MG63 (cell line): ENCODE measurements at regions not wholly inside any gene's neighbourhood (a gene's known extent, or its start where the extent isn't known, plus 50 kb on each side); places are given as distances from the start of the nearest gene placed in this dataset.
A peak's percentile ranks its signal among the peaks of the same experiment; 100 is the strongest.

ENCODE experiments used
- DNase-seq: peaks from one replicate; pipeline ENCODE4 v3.0.0-alpha.2; 2020
- H3K27me3 ChIP-seq: fragments of 250-450 bp; sonication (Bioruptor Pico); 2 replicates; pipeline ENCODE4 v1.5.1; 2020; ENCODE audit warnings: mild to moderate bottlenecking, moderate library complexity
- H3K36me3 ChIP-seq: fragments of 250-450 bp; sonication (Bioruptor Pico); 2 replicates; pipeline ENCODE4 v1.5.1; 2020; ENCODE audit warnings: mild to moderate bottlenecking, moderate library complexity
- H3K4me3 ChIP-seq: fragments of 250-450 bp; sonication (Bioruptor Pico); 2 replicates; pipeline ENCODE4 v1.5.1; 2020; ENCODE audit warnings: mild to moderate bottlenecking, moderate library complexity
- H3K9me3 ChIP-seq: fragments of 250-450 bp; sonication (Bioruptor Pico); 2 replicates; pipeline ENCODE4 v1.5.1; 2020; ENCODE audit warnings: mild to moderate bottlenecking, moderate library complexity

GRCh38 chr7:25812086-25812850, 339.7 kb upstream of the NFE2L3 start:
- H3K4me3 ChIP-seq, result no peak overlapping the region
- H3K9me3 ChIP-seq, result no peaks in the 10 kb centered on the region
- no peaks in the 10 kb centered on the region for H3K36me3 ChIP-seq
- no peaks in the 10 kb centered on the region for H3K27me3 ChIP-seq
- DNase-seq, result no peak

- DNase-seq, result no peak
- Histone ChIP-seq H3K36me3 (no peaks in the 10 kb centered on the region), H3K4me3 (no peak overlapping the region), H3K9me3 (no peaks in the 10 kb centered on the region), H3K27me3 (no peaks in the 10 kb centered on the region)
These were observed 338.6 kb upstream of the NFE2L3 start for GRCh38 chr7:25813381-25813780.

GRCh38 chr7:25815711-25816110, 336.3 kb upstream of the NFE2L3 start:
- H3K27me3 ChIP-seq, result no peaks in the 10 kb centered on the region
- H3K9me3 ChIP-seq, result no peaks in the 10 kb centered on the region
- DNase-seq, result no peak
- no peak overlapping the region for H3K4me3 ChIP-seq
- H3K36me3 ChIP-seq, result no peaks in the 10 kb centered on the region

GRCh38 chr7:25820432-25821040, 331.5 kb upstream of the NFE2L3 start:
- peak; percentile 24 for DNase-seq
- H3K36me3 ChIP-seq, result no peaks in the 10 kb centered on the region
- no peaks in the 10 kb centered on the region for H3K27me3 ChIP-seq
- no peaks in the 10 kb centered on the region for H3K9me3 ChIP-seq
- no peak overlapping the region for H3K4me3 ChIP-seq

GRCh38 chr7:25821225-25821624, 330.8 kb upstream of the NFE2L3 start:
- Histone ChIP-seq H3K9me3 (no peaks in the 10 kb centered on the region), H3K27me3 (no peaks in the 10 kb centered on the region), H3K36me3 (no peaks in the 10 kb centered on the region), H3K4me3 (no peak overlapping the region)
- no peak for DNase-seq

- no peaks in the 10 kb centered on the region for H3K9me3 ChIP-seq
- no peaks in the 10 kb centered on the region for H3K27me3 ChIP-seq
- no peaks in the 10 kb centered on the region for H3K36me3 ChIP-seq
- H3K4me3 ChIP-seq, result no peak overlapping the region
- DNase-seq, result no peak
These were observed 329.2 kb upstream of the NFE2L3 start for GRCh38 chr7:25822823-25823222.

GRCh38 chr7:25823571-25823970, 328.4 kb upstream of the NFE2L3 start:
- no peaks in the 10 kb centered on the region for H3K27me3 ChIP-seq
- no peak for DNase-seq

GRCh38 chr7:25828468-25828867, 323.5 kb upstream of the NFE2L3 start:
- Histone ChIP-seq H3K36me3 (no peaks in the 10 kb centered on the region), H3K4me3 (no peak overlapping the region), H3K9me3 (no peaks in the 10 kb centered on the region), H3K27me3 (no peaks in the 10 kb centered on the region)
- DNase-seq, result no peak

More at GRCh38 chr7:25823571-25823970, 328.4 kb upstream of the NFE2L3 start:
- Histone ChIP-seq H3K9me3 (no peaks in the 10 kb centered on the region), H3K4me3 (no peak overlapping the region), H3K36me3 (no peaks in the 10 kb centered on the region)

- no peaks in the 10 kb centered on the region for H3K36me3 ChIP-seq
- no peak for DNase-seq
- no peaks in the 10 kb centered on the region for H3K9me3 ChIP-seq
- H3K27me3 ChIP-seq, result no peaks in the 10 kb centered on the region
- no peak overlapping the region for H3K4me3 ChIP-seq
These were observed 322.3 kb upstream of the NFE2L3 start for GRCh38 chr7:25829663-25830062.

- Histone ChIP-seq H3K36me3 (no peaks in the 10 kb centered on the region), H3K27me3 (no peaks in the 10 kb centered on the region), H3K4me3 (no peak overlapping the region), H3K9me3 (no peaks in the 10 kb centered on the region)
- no peak for DNase-seq
These were observed 321.8 kb upstream of the NFE2L3 start for GRCh38 chr7:25830215-25830614.

GRCh38 chr7:25831062-25831691, 320.8 kb upstream of the NFE2L3 start:
- DNase-seq, result no peak
- no peaks in the 10 kb centered on the region for H3K9me3 ChIP-seq
- H3K4me3 ChIP-seq, result no peak overlapping the region
- no peaks in the 10 kb centered on the region for H3K27me3 ChIP-seq
- H3K36me3 ChIP-seq, result no peaks in the 10 kb centered on the region

GRCh38 chr7:25831831-25832411, 320.1 kb upstream of the NFE2L3 start:
- no peak for DNase-seq
- Histone ChIP-seq H3K27me3 (no peaks in the 10 kb centered on the region), H3K4me3 (no peak overlapping the region), H3K9me3 (no peaks in the 10 kb centered on the region), H3K36me3 (no peaks in the 10 kb centered on the region)

- Histone ChIP-seq H3K4me3 (no peak overlapping the region), H3K9me3 (no peaks in the 10 kb centered on the region), H3K36me3 (no peaks in the 10 kb centered on the region), H3K27me3 (no peaks in the 10 kb centered on the region)
- DNase-seq, result no peak
These were observed 319.5 kb upstream of the NFE2L3 start for GRCh38 chr7:25832456-25832855.

- no peaks in the 10 kb centered on the region for H3K27me3 ChIP-seq
- DNase-seq, result no peak
- H3K36me3 ChIP-seq, result no peaks in the 10 kb centered on the region
- no peak overlapping the region for H3K4me3 ChIP-seq
- H3K9me3 ChIP-seq, result no peaks in the 10 kb centered on the region
These were observed 319.1 kb upstream of the NFE2L3 start for GRCh38 chr7:25832929-25833328.

- no peak for DNase-seq
- Histone ChIP-seq H3K36me3 (no peaks in the 10 kb centered on the region), H3K4me3 (no peak overlapping the region), H3K9me3 (no peaks in the 10 kb centered on the region), H3K27me3 (no peaks in the 10 kb centered on the region)
These were observed 317.9 kb upstream of the NFE2L3 start for GRCh38 chr7:25834050-25834449.

- Histone ChIP-seq H3K9me3 (no peaks in the 10 kb centered on the region), H3K4me3 (no peak overlapping the region), H3K36me3 (no peaks in the 10 kb centered on the region), H3K27me3 (no peaks in the 10 kb centered on the region)
- no peak for DNase-seq
These were observed 316.8 kb upstream of the NFE2L3 start for GRCh38 chr7:25835197-25835596.

GRCh38 chr7:25839084-25839769, 312.8 kb upstream of the NFE2L3 start:
- Histone ChIP-seq H3K9me3 (no peaks in the 10 kb centered on the region), H3K27me3 (no peaks in the 10 kb centered on the region)
- no peak for DNase-seq

More at GRCh38 chr7:25839084-25839769, 312.8 kb upstream of the NFE2L3 start:
- Histone ChIP-seq H3K4me3 (no peak overlapping the region), H3K36me3 (no peaks in the 10 kb centered on the region)
